ENCODE measurements at regions not wholly inside any gene's neighbourhood (a gene's known extent, or its start where the extent isn't known, plus 50 kb on each side); places are given as distances from the start of the nearest gene placed in this dataset.

DNA sequence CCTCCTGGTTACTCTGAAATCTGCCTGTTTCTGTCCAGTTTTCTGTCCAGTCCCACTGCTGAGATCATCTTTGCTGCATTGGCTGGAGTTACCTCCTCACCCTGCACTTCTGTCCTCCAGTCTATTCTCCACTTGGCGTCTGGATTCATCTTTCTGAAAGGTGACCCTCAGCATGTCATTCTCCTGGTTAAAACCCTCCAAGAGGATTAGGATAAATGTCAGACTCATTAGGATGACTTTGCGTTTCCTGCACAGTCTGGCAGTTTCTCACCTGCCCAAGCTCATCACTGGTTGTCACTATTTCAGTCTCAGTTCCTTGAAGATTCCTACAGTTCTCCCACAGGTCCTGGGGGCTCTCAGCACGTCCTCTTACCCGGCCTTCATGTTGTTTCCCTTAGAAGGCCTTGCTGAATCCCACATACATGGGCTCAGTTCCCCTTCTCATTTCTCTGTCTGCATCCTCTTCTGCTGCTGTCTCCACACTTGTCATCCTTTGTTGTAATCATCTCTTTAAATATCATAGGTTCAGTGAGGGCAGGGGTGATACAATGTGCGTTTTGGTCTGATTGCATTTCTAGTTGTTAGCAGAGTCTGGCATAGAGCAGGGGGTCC, 374.8 kb downstream of the QKI start:
- H3K9me3 Mint-ChIP-seq (ENCODE audit: unreplicated experiment), result no peaks in the 10 kb centered on the region
- no peaks in the 10 kb centered on the region for H3K36me3 Mint-ChIP-seq (ENCODE audit: unreplicated experiment)
- H3K4me1 Mint-ChIP-seq (ENCODE audit: unreplicated experiment), result peaks cover 19% of the 10 kb centered on the region
- no peak overlapping the region for H3K27ac Mint-ChIP-seq (ENCODE audit: unreplicated experiment)
- no peak overlapping the region for H3K4me3 Mint-ChIP-seq (ENCODE audit: unreplicated experiment)
- TF ChIP-seq CTCF (IDR thresholded peaks at IDR 0.05), result no peak
- DNase-seq (ENCODE audit: extremely low spot score, unreplicated experiment), result no peak
- no peaks in the 10 kb centered on the region for H3K27me3 Mint-ChIP-seq (ENCODE audit: unreplicated experiment)

DNA sequence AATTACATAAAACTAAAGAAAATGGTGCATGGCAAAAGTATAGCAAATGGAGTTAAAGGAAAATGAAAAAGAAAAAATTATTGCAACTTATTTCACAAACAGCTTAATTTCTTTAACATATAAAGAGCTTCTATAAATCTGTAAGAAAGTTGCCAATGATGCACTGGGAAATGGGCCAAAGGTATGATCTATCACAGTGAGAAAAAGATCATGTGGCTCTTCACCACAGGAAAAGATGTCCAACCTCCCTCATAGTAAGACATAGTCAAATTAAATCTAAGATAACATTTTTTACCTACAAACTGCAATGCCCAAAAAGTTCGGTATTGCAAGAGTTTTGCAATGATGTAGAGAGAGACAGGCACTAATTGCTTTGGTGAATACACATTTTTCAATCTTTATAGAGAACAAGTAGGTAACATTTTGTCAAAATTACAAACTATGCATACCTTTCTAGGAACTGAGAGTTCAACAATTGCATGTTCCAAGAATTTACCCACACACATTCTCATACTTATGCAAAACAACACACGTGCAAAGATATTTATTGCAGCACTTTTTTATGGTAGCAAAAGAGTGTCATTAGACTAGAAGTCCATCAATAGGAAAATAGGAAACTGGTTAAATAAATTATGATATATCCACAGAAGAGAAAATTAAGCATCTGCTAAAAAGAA, 372.6 kb downstream of the QKI start:
- no peaks in the 10 kb centered on the region for H3K27me3 Mint-ChIP-seq (ENCODE audit: unreplicated experiment)
- H3K9me3 Mint-ChIP-seq (ENCODE audit: unreplicated experiment), result no peaks in the 10 kb centered on the region
- no peak overlapping the region for H3K27ac Mint-ChIP-seq (ENCODE audit: unreplicated experiment)
- no peak for TF ChIP-seq CTCF (IDR thresholded peaks at IDR 0.05)
- no peak overlapping the region for H3K4me3 Mint-ChIP-seq (ENCODE audit: unreplicated experiment)
- H3K4me1 Mint-ChIP-seq (ENCODE audit: unreplicated experiment), result peaks cover 17% of the 10 kb centered on the region
- DNase-seq (ENCODE audit: extremely low spot score, unreplicated experiment), result no peak
- no peaks in the 10 kb centered on the region for H3K36me3 Mint-ChIP-seq (ENCODE audit: unreplicated experiment)

DNA sequence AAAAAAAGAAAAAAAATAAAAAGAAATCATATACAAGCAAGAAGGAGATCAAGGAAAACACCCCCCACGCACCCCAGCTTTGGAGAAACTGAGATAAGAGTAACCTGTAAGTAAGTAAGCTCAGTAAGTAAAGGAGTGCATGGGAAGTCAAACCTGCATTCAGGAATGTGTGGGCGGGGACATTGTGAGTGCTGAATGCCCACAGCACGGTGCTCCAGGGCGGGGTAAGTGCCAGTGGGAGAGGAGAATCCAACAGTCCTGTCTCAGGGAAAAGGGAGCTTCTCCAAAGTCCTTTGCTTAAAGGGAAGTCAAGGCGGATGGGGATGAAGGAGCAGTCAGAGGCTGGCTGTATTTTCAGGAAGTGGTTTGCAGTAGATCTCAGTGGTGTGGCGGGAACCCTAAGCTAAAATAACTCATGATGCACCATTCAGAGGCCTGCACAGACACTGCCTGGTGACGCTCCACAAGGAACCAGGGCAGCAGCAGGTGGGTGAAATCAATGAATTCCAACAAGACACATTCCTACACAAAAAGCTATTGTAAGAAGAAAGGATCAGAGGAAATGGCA, 368.0 kb downstream of the QKI start:
- peaks cover 3% of the 10 kb centered on the region for H3K27me3 Mint-ChIP-seq (ENCODE audit: unreplicated experiment)
- no peak overlapping the region for H3K4me3 Mint-ChIP-seq (ENCODE audit: unreplicated experiment)
- H3K9me3 Mint-ChIP-seq (ENCODE audit: unreplicated experiment), result no peaks in the 10 kb centered on the region
- no peak for DNase-seq (ENCODE audit: extremely low spot score, unreplicated experiment)
- TF ChIP-seq CTCF (IDR thresholded peaks at IDR 0.05), result no peak
- no peak overlapping the region for H3K27ac Mint-ChIP-seq (ENCODE audit: unreplicated experiment)
- peaks cover 18% of the 10 kb centered on the region for H3K4me1 Mint-ChIP-seq (ENCODE audit: unreplicated experiment)
- no peaks in the 10 kb centered on the region for H3K36me3 Mint-ChIP-seq (ENCODE audit: unreplicated experiment)

DNA sequence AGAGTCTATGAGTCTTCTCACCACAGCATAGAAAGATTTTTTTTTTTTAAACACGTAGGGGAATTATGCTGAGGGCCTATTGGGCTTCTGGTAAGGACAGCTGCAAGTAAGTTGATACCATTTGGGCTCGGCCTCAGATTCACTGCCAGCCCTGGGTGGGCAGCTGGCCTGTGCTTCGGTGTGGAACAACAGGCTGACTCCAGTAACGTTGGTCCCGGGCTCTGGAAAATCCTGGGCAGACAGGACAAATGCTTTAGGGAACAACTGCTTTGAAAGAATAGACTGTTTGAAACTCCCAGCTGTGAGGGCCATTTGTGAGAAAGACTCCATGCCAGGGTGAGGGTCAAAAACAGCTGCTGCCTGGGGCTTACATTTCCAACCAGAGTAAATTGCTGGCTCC, 366.5 kb downstream of the QKI start:
- TF ChIP-seq CTCF (IDR thresholded peaks at IDR 0.05), result no peak
- Mint-ChIP-seq H3K4me3 (ENCODE audit: unreplicated experiment) (no peak overlapping the region), H3K27ac (ENCODE audit: unreplicated experiment) (peak overlapping the region; percentile 73), H3K27me3 (ENCODE audit: unreplicated experiment) (peaks cover 3% of the 10 kb centered on the region), H3K36me3 (ENCODE audit: unreplicated experiment) (no peaks in the 10 kb centered on the region), H3K9me3 (ENCODE audit: unreplicated experiment) (no peaks in the 10 kb centered on the region), H3K4me1 (ENCODE audit: unreplicated experiment) (peaks cover 16% of the 10 kb centered on the region)
- DNase-seq (ENCODE audit: extremely low spot score, unreplicated experiment), result peak; percentile 87

DNA sequence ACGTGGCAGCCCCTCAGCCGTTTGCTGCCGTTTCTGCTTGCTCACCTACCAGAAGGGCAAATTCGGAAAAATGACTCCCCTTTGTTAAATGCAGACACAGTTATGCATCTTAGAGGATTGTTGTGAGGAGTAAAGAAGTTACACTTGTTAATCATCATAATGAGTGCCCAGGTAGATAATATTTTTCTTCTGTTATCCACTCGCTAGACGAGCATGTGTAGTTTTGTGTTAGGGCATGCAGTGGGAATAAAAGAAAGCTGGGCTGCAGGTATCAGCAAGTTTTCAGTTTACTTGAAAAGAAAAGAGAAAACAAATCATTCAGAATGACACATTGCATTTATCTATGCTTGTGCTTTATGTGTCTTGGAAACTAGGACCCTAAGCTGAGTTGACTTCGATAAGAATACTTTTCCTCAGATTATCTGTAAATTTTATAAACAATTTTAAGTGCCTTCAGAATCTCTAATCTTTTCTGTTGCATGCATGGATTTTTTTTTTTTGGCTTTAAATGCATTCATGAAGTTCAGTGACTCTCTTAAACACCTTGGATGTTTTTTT, 365.3 kb downstream of the QKI start:
- Mint-ChIP-seq H3K9me3 (ENCODE audit: unreplicated experiment) (no peaks in the 10 kb centered on the region), H3K36me3 (ENCODE audit: unreplicated experiment) (no peaks in the 10 kb centered on the region), H3K4me3 (ENCODE audit: unreplicated experiment) (no peak overlapping the region), H3K4me1 (ENCODE audit: unreplicated experiment) (peaks cover 16% of the 10 kb centered on the region), H3K27ac (ENCODE audit: unreplicated experiment) (no peak overlapping the region), H3K27me3 (ENCODE audit: unreplicated experiment) (peaks cover 3% of the 10 kb centered on the region)
- DNase-seq (ENCODE audit: extremely low spot score, unreplicated experiment), result no peak
- TF ChIP-seq CTCF (IDR thresholded peaks at IDR 0.05), result no peak
